GM23338 (cell line): ENCODE measurements at regions not wholly inside any gene's neighbourhood (a gene's known extent, or its start where the extent isn't known, plus 50 kb on each side); places are given as distances from the start of the nearest gene placed in this dataset.

ENCODE experiments used
- ATAC-seq: fragments of 200-7000 bp; cut with Tn5 transposase; 3 replicates; pipeline ENCODE4 v1.9.1; 2020
- DNase-seq: peaks from one replicate; pipeline ENCODE4 v3.0.0-alpha.2; 2015; ENCODE audit warnings: low spot score
- H2AFZ ChIP-seq: fragments of 200-600 bp; sonication (generic); 2 replicates; pipeline ENCODE4 v1.8.0; 2016; ENCODE audit warnings: antibody characterized with exemption, mild to moderate bottlenecking, moderate library complexity
- H3F3A ChIP-seq: fragments of 200-600 bp; sonication (generic); replicated peaks from 2 replicates; pipeline ENCODE4 v1.8.0; 2017; ENCODE audit warnings: antibody characterized with exemption, mixed run types, low read depth
- H3K27ac ChIP-seq: fragments of 200-600 bp; sonication (generic); 2 replicates; pipeline ENCODE4 v1.6.1; 2016; ENCODE audit warnings: low read depth
- H3K27me3 ChIP-seq: fragments of 200-600 bp; sonication (generic); 2 replicates; pipeline ENCODE4 v1.8.0; 2016; ENCODE audit warnings: mild to moderate bottlenecking, mixed run types, moderate library complexity; ENCODE audit not compliant: insufficient read depth
- H3K36me3 ChIP-seq: fragments of 200-600 bp; sonication (generic); 2 replicates; pipeline ENCODE4 v1.8.0; 2016; ENCODE audit warnings: mild to moderate bottlenecking; ENCODE audit not compliant: insufficient read depth
- H3K4me1 ChIP-seq: fragments of 200-600 bp; sonication (generic); 2 replicates; pipeline ENCODE4 v1.8.0; 2016; ENCODE audit warnings: mild to moderate bottlenecking, moderate library complexity; ENCODE audit not compliant: insufficient read depth
- H3K4me2 ChIP-seq: fragments of 200-600 bp; sonication (generic); 2 replicates; pipeline ENCODE4 v1.7.1; 2017; ENCODE audit warnings: mixed run types
- H3K4me3 ChIP-seq: fragments of 200-600 bp; sonication (generic); 2 replicates; pipeline ENCODE4 v1.6.1; 2016; ENCODE audit warnings: mixed run types
- H3K79me2 ChIP-seq: fragments of 200-600 bp; sonication (generic); replicated peaks from 2 replicates; pipeline ENCODE4 v1.8.0; 2017; ENCODE audit warnings: mild to moderate bottlenecking; ENCODE audit not compliant: insufficient read depth
- H3K9me2 ChIP-seq: fragments of 200-600 bp; sonication (generic); 2 replicates; pipeline ENCODE4 v1.8.0; 2017; ENCODE audit not compliant: insufficient read depth
- H4K20me1 ChIP-seq: fragments of 200-600 bp; sonication (generic); replicated peaks from 2 replicates; pipeline ENCODE4 v1.8.0; 2017; ENCODE audit warnings: mild to moderate bottlenecking; ENCODE audit not compliant: insufficient read depth
- H3K27ac Mint-ChIP-seq: 2 replicates; pipeline ENCODE4 v1.8.0; 2020; ENCODE audit warnings: inconsistent platforms, mild to moderate bottlenecking, moderate library complexity, mixed read lengths
- H3K27me3 Mint-ChIP-seq: 3 replicates; pipeline ENCODE4 v1.8.0; 2022; ENCODE audit warnings: low read depth, mild to moderate bottlenecking, moderate library complexity, mixed read lengths, inconsistent platforms; ENCODE audit not compliant: insufficient read depth, poor library complexity
- H3K36me3 Mint-ChIP-seq: 3 replicates; pipeline ENCODE4 v1.8.0; 2021; ENCODE audit warnings: low read depth, mild to moderate bottlenecking, inconsistent platforms, moderate library complexity, mixed read lengths
- H3K4me1 Mint-ChIP-seq: 3 replicates; pipeline ENCODE4 v1.8.0; 2020; ENCODE audit warnings: mild to moderate bottlenecking, inconsistent platforms, mixed read lengths
- H3K4me3 Mint-ChIP-seq: 3 replicates; pipeline ENCODE4 v1.8.0; 2021; ENCODE audit warnings: moderate library complexity, mild to moderate bottlenecking, inconsistent platforms, mixed read lengths
- H3K9me3 Mint-ChIP-seq: 3 replicates; pipeline ENCODE4 v1.8.0; 2020; ENCODE audit warnings: moderate library complexity, mild to moderate bottlenecking, inconsistent platforms, mixed read lengths
- EZH2phosphoT487 ChIP-seq: fragments of 200-600 bp; sonication (generic); IDR thresholded peaks from one replicate; pipeline ENCODE4 v1.8.1; 2018; ENCODE audit warnings: antibody characterized with exemption; ENCODE audit not compliant: unreplicated experiment
- POLR2AphosphoS5 ChIP-seq: IDR thresholded peaks from 2 replicates; pipeline ENCODE4 v1.6.1; 2016; ENCODE audit warnings: antibody characterized with exemption, low read depth
- REST ChIP-seq: IDR thresholded peaks from one replicate; pipeline ENCODE4 v1.6.1; 2018; ENCODE audit warnings: antibody characterized with exemption; ENCODE audit not compliant: unreplicated experiment
- ZNF462 ChIP-seq: fragments of 250-450 bp; sonication (Bioruptor Pico); IDR thresholded peaks from 2 replicates; pipeline ENCODE4 v1.5.0; 2020; ENCODE audit warnings: mild to moderate bottlenecking, moderate library complexity

- TF ChIP-seq ZNF462, result no peak
Observed at GRCh38 chr12:29908157-29908556, 124.4 kb upstream of the TMTC1 start (continued).

- Mint-ChIP-seq H3K27ac (no peak overlapping the region; the same call in 1 of the 2 replicates), H3K27me3 (peaks cover 2% of the 10 kb centered on the region), H3K9me3 (peaks cover 31% of the 10 kb centered on the region), H3K4me3 (no peak overlapping the region), H3K4me1 (no peaks in the 10 kb centered on the region), H3K36me3 (peaks cover 12% of the 10 kb centered on the region)
- Histone ChIP-seq H3K4me3 (no peak overlapping the region), H3K4me2 (no peak overlapping the region), H2AFZ (no peak overlapping the region), H3K27ac (no peak overlapping the region), H3K79me2 (no peaks in the 10 kb centered on the region), H3K9me2 (peaks cover 2% of the 10 kb centered on the region; the same call in 1 of the 2 replicates), H3F3A (no peaks in the 10 kb centered on the region), H3K36me3 (no peaks in the 10 kb centered on the region), H3K27me3 (no peaks in the 10 kb centered on the region), H4K20me1 (no peaks in the 10 kb centered on the region), H3K4me1 (no peaks in the 10 kb centered on the region)
- ATAC-seq, result no peak
- DNase-seq, result no peak
- no peak for TF ChIP-seq ZNF462
- no peak for TF ChIP-seq REST
- no peak for TF ChIP-seq POLR2AphosphoS5
- TF ChIP-seq EZH2phosphoT487, result no peak
Observed at GRCh38 chr12:29907461-29907860, 123.7 kb upstream of the TMTC1 start.
